ENCODE measurements at regions not wholly inside any gene's neighbourhood (a gene's known extent, or its start where the extent isn't known, plus 50 kb on each side); places are given as distances from the start of the nearest gene placed in this dataset.

DNA sequence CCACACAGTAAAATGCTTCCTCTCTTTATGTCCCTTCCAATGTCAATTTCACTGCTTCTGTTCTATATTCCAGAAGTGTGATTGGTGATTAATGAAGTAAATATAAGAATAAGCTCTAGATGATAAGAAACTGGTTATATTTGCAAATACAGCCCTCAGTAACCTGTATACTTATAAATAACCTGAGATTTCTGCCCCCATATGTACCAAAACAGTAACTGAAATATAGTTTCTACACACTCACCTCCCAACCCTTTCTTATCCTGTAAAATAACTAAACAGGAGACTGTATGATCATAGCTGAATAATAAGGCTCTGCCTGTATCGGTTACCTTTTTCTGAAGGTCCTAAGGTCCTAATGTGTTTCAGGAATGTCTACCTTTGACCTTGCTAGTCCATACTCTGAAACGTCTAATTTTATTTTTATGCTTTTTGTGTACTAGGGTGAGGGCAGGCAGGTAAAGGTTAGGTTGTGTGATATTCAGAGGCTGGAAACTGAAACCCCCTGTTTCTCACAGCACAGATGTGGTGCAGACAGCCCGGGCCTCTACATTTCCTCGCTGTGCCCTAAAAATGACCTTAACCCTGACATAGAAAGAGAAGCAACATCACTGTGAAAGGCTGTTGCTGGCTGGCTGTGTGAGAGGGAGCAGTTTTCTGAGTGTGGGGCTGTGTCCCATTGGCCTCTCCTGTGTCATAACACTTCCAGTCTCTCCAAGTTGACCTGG lies 378.8 kb downstream of the CENPW start:
- POLR2A ChIA-PET, result no interaction called here

DNA sequence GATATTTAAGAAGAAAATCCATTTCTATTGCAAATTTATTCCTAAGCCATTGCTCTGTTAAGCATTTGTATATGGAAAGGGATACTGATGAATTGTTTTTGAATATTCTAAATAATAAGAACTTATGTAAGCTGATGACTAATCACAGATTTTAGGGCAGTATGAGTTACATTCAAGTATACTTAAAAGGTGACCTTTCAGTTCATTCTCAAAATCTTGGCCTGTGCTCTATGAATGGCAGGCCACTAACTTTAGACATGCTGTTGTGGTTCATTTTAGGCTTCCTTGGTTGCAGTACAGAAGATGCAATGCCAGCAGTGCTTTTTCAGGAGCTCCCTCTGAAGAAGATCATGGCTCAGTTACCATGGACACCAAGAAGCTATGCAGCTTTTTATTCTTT lies 380.4 kb downstream of the CENPW start:
- CTCF ChIA-PET, result no interaction called here

More for the DNA sequence above, 378.8 kb downstream of the CENPW start:
- Histone ChIP-seq H3K4me3 (ENCODE audit: low read depth, low read length) (no peak overlapping the region), H3K27me3 (ENCODE audit: control insufficient read depth, insufficient read depth, low read length) (no peaks in the 10 kb centered on the region), H3K9me3 (ENCODE audit: control insufficient read depth, insufficient read depth, low read length) (no peaks in the 10 kb centered on the region), H3K27ac (ENCODE audit: low read depth, low read length) (no peak overlapping the region)
- CTCF ChIA-PET, result no interaction called here
- no peak for DNase-seq (ENCODE audit: low read depth, low spot score)
- TF ChIP-seq, protein P1, sequence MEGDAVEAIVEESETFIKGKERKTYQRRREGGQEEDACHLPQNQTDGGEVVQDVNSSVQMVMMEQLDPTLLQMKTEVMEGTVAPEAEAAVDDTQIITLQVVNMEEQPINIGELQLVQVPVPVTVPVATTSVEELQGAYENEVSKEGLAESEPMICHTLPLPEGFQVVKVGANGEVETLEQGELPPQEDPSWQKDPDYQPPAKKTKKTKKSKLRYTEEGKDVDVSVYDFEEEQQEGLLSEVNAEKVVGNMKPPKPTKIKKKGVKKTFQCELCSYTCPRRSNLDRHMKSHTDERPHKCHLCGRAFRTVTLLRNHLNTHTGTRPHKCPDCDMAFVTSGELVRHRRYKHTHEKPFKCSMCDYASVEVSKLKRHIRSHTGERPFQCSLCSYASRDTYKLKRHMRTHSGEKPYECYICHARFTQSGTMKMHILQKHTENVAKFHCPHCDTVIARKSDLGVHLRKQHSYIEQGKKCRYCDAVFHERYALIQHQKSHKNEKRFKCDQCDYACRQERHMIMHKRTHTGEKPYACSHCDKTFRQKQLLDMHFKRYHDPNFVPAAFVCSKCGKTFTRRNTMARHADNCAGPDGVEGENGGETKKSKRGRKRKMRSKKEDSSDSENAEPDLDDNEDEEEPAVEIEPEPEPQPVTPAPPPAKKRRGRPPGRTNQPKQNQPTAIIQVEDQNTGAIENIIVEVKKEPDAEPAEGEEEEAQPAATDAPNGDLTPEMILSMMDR (IDR thresholded peaks at IDR 0.05; ENCODE audit: low read depth, low read length), result no peak

DNA sequence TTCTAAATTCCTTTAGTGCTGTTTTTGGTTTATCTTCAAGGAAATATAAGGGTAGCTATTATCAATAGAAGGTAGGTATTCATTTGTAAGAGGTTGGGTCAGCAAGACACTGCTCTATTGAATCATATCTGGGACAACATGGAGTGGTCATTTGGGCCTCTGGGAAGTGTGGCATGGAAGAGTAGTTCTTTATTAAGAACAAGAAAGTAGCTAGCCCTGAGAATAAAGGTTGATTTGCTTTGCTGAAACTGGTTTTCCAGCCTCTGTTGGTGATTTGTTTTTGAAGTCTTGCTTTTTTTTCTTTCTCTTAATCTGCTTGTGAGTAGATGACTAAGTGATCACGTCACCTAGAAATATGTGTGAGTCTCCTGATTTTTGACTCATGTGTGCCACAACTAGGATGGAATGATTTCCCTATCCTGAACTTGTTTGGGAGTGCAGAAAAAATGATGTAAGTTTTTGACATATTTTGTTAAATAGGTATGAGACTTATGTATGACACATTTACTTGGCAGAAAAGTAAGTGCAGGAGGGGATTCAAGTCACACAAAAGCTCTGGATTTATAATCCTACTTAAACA lies 381.8 kb downstream of the CENPW start:
- Histone ChIP-seq H3K4me3 (ENCODE audit: low read depth, low read length) (no peak overlapping the region), H3K27ac (ENCODE audit: low read depth, low read length) (peak overlapping the region; percentile 34), H3K9me3 (ENCODE audit: control insufficient read depth, insufficient read depth, low read length) (no peaks in the 10 kb centered on the region), H3K27me3 (ENCODE audit: control insufficient read depth, insufficient read depth, low read length) (no peaks in the 10 kb centered on the region)
- ChIA-PET POLR2A (no interaction called here), CTCF (no interaction called here)
- DNase-seq (ENCODE audit: low read depth, low spot score), result peak; percentile 70
- TF ChIP-seq, protein P1 (IDR thresholded peaks at IDR 0.05; ENCODE audit: low read depth, low read length), result no peak

More for the DNA sequence above, 380.4 kb downstream of the CENPW start:
- no peak for DNase-seq (ENCODE audit: low read depth, low spot score)
- Histone ChIP-seq H3K4me3 (ENCODE audit: low read depth, low read length) (no peak overlapping the region), H3K9me3 (ENCODE audit: control insufficient read depth, insufficient read depth, low read length) (no peaks in the 10 kb centered on the region), H3K27me3 (ENCODE audit: control insufficient read depth, insufficient read depth, low read length) (no peaks in the 10 kb centered on the region), H3K27ac (ENCODE audit: low read depth, low read length) (no peak overlapping the region)
- POLR2A ChIA-PET, result no interaction called here
- TF ChIP-seq, protein P1 (IDR thresholded peaks at IDR 0.05; ENCODE audit: low read depth, low read length), result no peak

DNA sequence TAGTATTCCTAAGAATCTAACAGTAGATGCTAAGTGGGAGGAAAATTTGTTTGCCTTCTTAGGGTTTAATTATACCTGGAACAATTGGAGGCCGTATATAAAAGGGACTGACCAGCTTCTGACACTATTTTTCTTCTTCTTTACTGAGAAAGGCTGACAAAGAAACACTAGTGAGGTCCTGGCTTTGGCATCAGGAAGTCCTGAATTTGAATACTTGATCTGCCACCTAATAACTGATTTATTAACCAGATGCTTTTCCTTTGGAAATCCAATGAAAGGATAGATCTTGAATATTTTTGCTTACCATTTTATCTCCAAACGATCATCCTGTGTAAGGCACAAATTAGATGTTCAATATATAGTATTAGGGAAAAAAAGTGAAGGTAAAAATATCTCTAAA lies 382.5 kb downstream of the CENPW start:
- no peak for DNase-seq (ENCODE audit: low read depth, low spot score)
- ChIA-PET CTCF (no interaction called here), POLR2A (no interaction called here)
- Histone ChIP-seq H3K27me3 (ENCODE audit: control insufficient read depth, insufficient read depth, low read length) (no peaks in the 10 kb centered on the region), H3K4me3 (ENCODE audit: low read depth, low read length) (no peak overlapping the region), H3K27ac (ENCODE audit: low read depth, low read length) (no peak overlapping the region), H3K9me3 (ENCODE audit: control insufficient read depth, insufficient read depth, low read length) (no peaks in the 10 kb centered on the region)
- TF ChIP-seq, protein P1 (IDR thresholded peaks at IDR 0.05; ENCODE audit: low read depth, low read length), result no peak

DNA sequence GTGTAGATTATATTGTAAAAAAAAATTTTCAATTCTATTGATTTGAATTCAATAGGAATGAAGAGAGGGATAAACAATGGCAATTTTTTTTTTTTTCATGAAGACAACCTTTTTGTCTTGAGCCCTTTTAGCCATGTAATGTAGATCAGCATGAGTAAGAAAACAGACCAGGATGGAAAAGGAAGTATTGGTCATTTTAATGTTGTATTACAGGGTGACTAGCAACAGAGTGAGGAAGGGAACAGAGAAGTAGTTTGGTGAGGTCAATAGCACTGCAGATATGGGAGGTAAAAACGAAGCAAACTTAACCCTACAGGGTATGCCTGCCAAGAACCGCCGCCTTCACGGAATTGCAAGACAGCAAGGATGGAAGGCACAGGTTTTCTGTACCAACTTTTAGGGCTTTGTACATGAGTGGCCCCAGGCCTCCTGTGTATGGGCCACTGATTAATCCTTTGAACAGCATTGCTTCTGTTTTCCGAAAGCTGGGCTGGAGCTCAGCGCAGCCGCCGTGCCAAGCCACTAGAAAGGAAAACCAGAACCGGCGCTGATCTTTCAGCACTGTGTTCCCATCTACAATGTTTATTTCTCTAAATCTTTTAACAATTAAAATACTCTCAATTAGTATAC lies 383.7 kb downstream of the CENPW start:
- H3K4me3 ChIP-seq (ENCODE audit: low read depth, low read length), result no peak overlapping the region
- TF ChIP-seq, protein P1 (IDR thresholded peaks at IDR 0.05; ENCODE audit: low read depth, low read length), result no peak
- no peaks in the 10 kb centered on the region for H3K9me3 ChIP-seq (ENCODE audit: control insufficient read depth, insufficient read depth, low read length)
- ChIA-PET POLR2A (no interaction called here), CTCF (no interaction called here)
- no peak for DNase-seq (ENCODE audit: low read depth, low spot score)
- H3K27ac ChIP-seq (ENCODE audit: low read depth, low read length), result no peak overlapping the region
- no peaks in the 10 kb centered on the region for H3K27me3 ChIP-seq (ENCODE audit: control insufficient read depth, insufficient read depth, low read length)

All from AG04450 (cell line).